SK-N-SH treated with all-trans-retinoic acid at 6 μM for 48 hours (cell line): ENCODE measurements at regions not wholly inside any gene's neighbourhood (a gene's known extent, or its start where the extent isn't known, plus 50 kb on each side); places are given as distances from the start of the nearest gene placed in this dataset.

Source experiments
- ATAC-seq: fragments of 200-7000 bp; cut with Tn5 transposase; 3 replicates; pipeline ENCODE4 v1.9.1; 2020; ENCODE audit warnings: mild to moderate bottlenecking, moderate library complexity
- ARNTL ChIP-seq: fragments of 450-650 bp; formaldehyde crosslinking; IDR thresholded peaks from 2 replicates; pipeline ENCODE4 v1.5.0; 2020; ENCODE audit warnings: low read depth, mild to moderate bottlenecking, moderate library complexity, borderline replicate concordance
- BACH2 ChIP-seq: fragments of 250-450 bp; sonication (Bioruptor Pico); IDR thresholded peaks from 2 replicates; pipeline ENCODE4 v1.9.0; 2021; ENCODE audit warnings: mild to moderate bottlenecking, borderline replicate concordance
- CSDC2 ChIP-seq: fragments of 250-450 bp; sonication (Bioruptor Pico); IDR thresholded peaks from 2 replicates; pipeline ENCODE4 v1.5.0; 2020; ENCODE audit warnings: mild to moderate bottlenecking, moderate library complexity
- ESRRG ChIP-seq: fragments of 250-450 bp; sonication (Bioruptor Pico); IDR thresholded peaks from 2 replicates; pipeline ENCODE4 v1.6.1; 2021; ENCODE audit warnings: mild to moderate bottlenecking
- GLIS3 ChIP-seq: fragments of 250-450 bp; sonication (Bioruptor Pico); IDR thresholded peaks from 2 replicates; pipeline ENCODE4 v1.5.0; 2020; ENCODE audit warnings: mild to moderate bottlenecking, moderate library complexity
- ISL1 ChIP-seq: fragments of 250-450 bp; sonication (Bioruptor Pico); IDR thresholded peaks from 2 replicates; pipeline ENCODE4 v2.1.2; 2022; ENCODE audit warnings: mild to moderate bottlenecking, moderate library complexity
- OSR1 ChIP-seq: fragments of 250-450 bp; sonication (Bioruptor Pico); IDR thresholded peaks from 2 replicates; pipeline ENCODE4 v1.8.0; 2022; ENCODE audit warnings: moderate library complexity, mild to moderate bottlenecking, inconsistent platforms
- POU6F1 ChIP-seq: fragments of 250-450 bp; sonication (Bioruptor Pico); IDR thresholded peaks from 2 replicates; pipeline ENCODE4 v1.8.0; 2021; ENCODE audit warnings: low read depth, mild to moderate bottlenecking, moderate library complexity, borderline replicate concordance
- PPARA ChIP-seq: fragments of 250-450 bp; sonication (Bioruptor Pico); IDR thresholded peaks from 2 replicates; pipeline ENCODE4 v1.5.0; 2020; ENCODE audit warnings: mild to moderate bottlenecking, borderline replicate concordance
- RARB ChIP-seq: fragments of 250-450 bp; sonication (Bioruptor Pico); IDR thresholded peaks from 2 replicates; pipeline ENCODE4 v1.8.0; 2021; ENCODE audit warnings: mild to moderate bottlenecking, moderate library complexity
- SNAI2 ChIP-seq: fragments of 250-450 bp; sonication (Bioruptor Pico); IDR thresholded peaks from 2 replicates; pipeline ENCODE4 v1.5.0; 2020; ENCODE audit warnings: mild to moderate bottlenecking, moderate library complexity
- TCF4 ChIP-seq: fragments of 250-450 bp; sonication (Bioruptor Pico); IDR thresholded peaks from 2 replicates; pipeline ENCODE4 v1.8.0; 2021; ENCODE audit warnings: mild to moderate bottlenecking, moderate library complexity, borderline replicate concordance
- TOX ChIP-seq: fragments of 250-450 bp; sonication (Bioruptor Pico); IDR thresholded peaks from 2 replicates; pipeline ENCODE4 v1.8.0; 2021; ENCODE audit warnings: mild to moderate bottlenecking, moderate library complexity, borderline replicate concordance
- ZC3H10 ChIP-seq: fragments of 250-450 bp; sonication (Bioruptor Pico); IDR thresholded peaks from 2 replicates; pipeline ENCODE4 v1.5.1; 2021; ENCODE audit warnings: mild to moderate bottlenecking, moderate library complexity
- ZFP3 ChIP-seq: fragments of 250-450 bp; sonication (Bioruptor Pico); IDR thresholded peaks from 2 replicates; pipeline ENCODE4 v1.5.0; 2020; ENCODE audit warnings: mild to moderate bottlenecking, moderate library complexity
- ZFP30 ChIP-seq: fragments of 450-650 bp; formaldehyde crosslinking; IDR thresholded peaks from 2 replicates; pipeline ENCODE4 v1.5.0; 2022; ENCODE audit warnings: mild to moderate bottlenecking, moderate library complexity
- ZNF565 ChIP-seq: fragments of 450-650 bp; formaldehyde crosslinking; conservative IDR thresholded peaks from 2 replicates; pipeline ENCODE4 v1.5.0; 2020; ENCODE audit warnings: low read depth, mild to moderate bottlenecking, moderate library complexity
- ZNF70 ChIP-seq: fragments of 450-650 bp; formaldehyde crosslinking; IDR thresholded peaks from 2 replicates; pipeline ENCODE4 v1.5.0; 2020; ENCODE audit warnings: mild to moderate bottlenecking, moderate library complexity
- ZNF8 ChIP-seq: fragments of 450-650 bp; formaldehyde crosslinking; IDR thresholded peaks from 2 replicates; pipeline ENCODE4 v1.5.0; 2020; ENCODE audit warnings: mild to moderate bottlenecking, moderate library complexity
- TF ChIP-seq, protein P1 (sequence below): fragments of 250-450 bp; sonication (Bioruptor Pico); IDR thresholded peaks from 2 replicates; pipeline ENCODE4 v1.8.0; 2020; ENCODE audit warnings: mild to moderate bottlenecking, moderate library complexity, borderline replicate concordance
- TF ChIP-seq, protein P2 (sequence below): fragments of 250-450 bp; sonication (Bioruptor Pico); IDR thresholded peaks from 2 replicates; pipeline ENCODE4 v1.5.1; 2021; ENCODE audit warnings: mild to moderate bottlenecking, moderate library complexity

- no peak for TF ChIP-seq ISL1 (CRISPR knock-in tag)
- TF ChIP-seq ZFP30 (CRISPR knock-in tag): no peak
- TF ChIP-seq, protein P1, sequence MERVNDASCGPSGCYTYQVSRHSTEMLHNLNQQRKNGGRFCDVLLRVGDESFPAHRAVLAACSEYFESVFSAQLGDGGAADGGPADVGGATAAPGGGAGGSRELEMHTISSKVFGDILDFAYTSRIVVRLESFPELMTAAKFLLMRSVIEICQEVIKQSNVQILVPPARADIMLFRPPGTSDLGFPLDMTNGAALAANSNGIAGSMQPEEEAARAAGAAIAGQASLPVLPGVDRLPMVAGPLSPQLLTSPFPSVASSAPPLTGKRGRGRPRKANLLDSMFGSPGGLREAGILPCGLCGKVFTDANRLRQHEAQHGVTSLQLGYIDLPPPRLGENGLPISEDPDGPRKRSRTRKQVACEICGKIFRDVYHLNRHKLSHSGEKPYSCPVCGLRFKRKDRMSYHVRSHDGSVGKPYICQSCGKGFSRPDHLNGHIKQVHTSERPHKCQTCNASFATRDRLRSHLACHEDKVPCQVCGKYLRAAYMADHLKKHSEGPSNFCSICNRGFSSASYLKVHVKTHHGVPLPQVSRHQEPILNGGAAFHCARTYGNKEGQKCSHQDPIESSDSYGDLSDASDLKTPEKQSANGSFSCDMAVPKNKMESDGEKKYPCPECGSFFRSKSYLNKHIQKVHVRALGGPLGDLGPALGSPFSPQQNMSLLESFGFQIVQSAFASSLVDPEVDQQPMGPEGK: no peak
- no peak for TF ChIP-seq SNAI2 (CRISPR knock-in tag)
- TF ChIP-seq, protein P2, sequence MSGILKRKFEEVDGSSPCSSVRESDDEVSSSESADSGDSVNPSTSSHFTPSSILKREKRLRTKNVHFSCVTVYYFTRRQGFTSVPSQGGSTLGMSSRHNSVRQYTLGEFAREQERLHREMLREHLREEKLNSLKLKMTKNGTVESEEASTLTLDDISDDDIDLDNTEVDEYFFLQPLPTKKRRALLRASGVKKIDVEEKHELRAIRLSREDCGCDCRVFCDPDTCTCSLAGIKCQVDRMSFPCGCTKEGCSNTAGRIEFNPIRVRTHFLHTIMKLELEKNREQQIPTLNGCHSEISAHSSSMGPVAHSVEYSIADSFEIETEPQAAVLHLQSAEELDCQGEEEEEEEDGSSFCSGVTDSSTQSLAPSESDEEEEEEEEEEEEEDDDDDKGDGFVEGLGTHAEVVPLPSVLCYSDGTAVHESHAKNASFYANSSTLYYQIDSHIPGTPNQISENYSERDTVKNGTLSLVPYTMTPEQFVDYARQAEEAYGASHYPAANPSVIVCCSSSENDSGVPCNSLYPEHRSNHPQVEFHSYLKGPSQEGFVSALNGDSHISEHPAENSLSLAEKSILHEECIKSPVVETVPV: no peak
- TF ChIP-seq ZNF70 (CRISPR knock-in tag): no peak
- no peak for TF ChIP-seq ESRRG (CRISPR knock-in tag)
- ATAC-seq: no peak
Measured at GRCh38 chr11:97974798-97975498, 1045.8 kb upstream of the CNTN5 start.

- no peak for TF ChIP-seq BACH2 (CRISPR knock-in tag)
- no peak for TF ChIP-seq ZFP3 (CRISPR knock-in tag)
- TF ChIP-seq ESRRG (CRISPR knock-in tag): no peak
- no peak for TF ChIP-seq ZFP30 (CRISPR knock-in tag)
- ATAC-seq: no peak
Measured at GRCh38 chr11:97977726-97978125, 1043.0 kb upstream of the CNTN5 start.

GRCh38 chr11:97979741-97980140 lies 1041.0 kb upstream of the CNTN5 start:
- TF ChIP-seq ZC3H10 (no peak), OSR1 (CRISPR knock-in tag) (no peak), ISL1 (CRISPR knock-in tag) (no peak), ARNTL (no peak), CSDC2 (CRISPR knock-in tag) (no peak), TOX (CRISPR knock-in tag) (no peak), SNAI2 (CRISPR knock-in tag) (no peak), PPARA (CRISPR knock-in tag) (no peak), ESRRG (CRISPR knock-in tag) (no peak), GLIS3 (CRISPR knock-in tag) (no peak), ZNF8 (CRISPR knock-in tag) (no peak), RARB (CRISPR knock-in tag) (no peak), ZFP30 (CRISPR knock-in tag) (no peak), BACH2 (CRISPR knock-in tag) (no peak)
- TF ChIP-seq, protein P2: no peak
- ATAC-seq: no peak

- ATAC-seq: no peak
- TF ChIP-seq ESRRG (CRISPR knock-in tag) (no peak), POU6F1 (CRISPR knock-in tag) (no peak), BACH2 (CRISPR knock-in tag) (no peak), TCF4 (no peak), SNAI2 (CRISPR knock-in tag) (no peak), PPARA (CRISPR knock-in tag) (no peak), ZFP30 (CRISPR knock-in tag) (no peak), RARB (CRISPR knock-in tag) (no peak), ZNF565 (no peak), ARNTL (no peak)
- TF ChIP-seq, all 23 proteins: peak for 0
Measured at GRCh38 chr11:97982512-97982911, 1038.2 kb upstream of the CNTN5 start.
